ENCODE measurements at regions not wholly inside any gene's neighbourhood (a gene's known extent, or its start where the extent isn't known, plus 50 kb on each side); places are given as distances from the start of the nearest gene placed in this dataset.

DNA sequence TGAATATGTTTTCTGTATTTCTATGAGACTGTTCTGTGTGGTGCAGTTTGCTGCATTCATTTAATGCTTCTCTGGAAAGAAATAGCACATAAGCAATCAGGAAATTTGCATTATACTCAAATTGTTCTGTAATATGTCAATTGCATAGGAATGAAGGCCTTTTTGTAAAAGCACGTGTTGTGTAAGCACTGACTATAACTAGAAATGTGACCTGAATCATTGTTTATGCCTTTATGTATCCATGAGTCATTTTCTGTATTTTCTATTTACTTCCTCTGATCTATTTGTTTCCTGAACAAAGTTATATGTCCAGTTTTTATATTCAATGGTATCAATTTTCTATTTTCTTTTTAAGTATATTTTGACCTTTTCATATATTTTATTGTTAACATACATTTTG, 1455.3 kb downstream of the GRIK2 start:
- TF ChIP-seq POLR2A (IDR thresholded peaks at IDR 0.05): no peak
- TF ChIP-seq, protein P1, sequence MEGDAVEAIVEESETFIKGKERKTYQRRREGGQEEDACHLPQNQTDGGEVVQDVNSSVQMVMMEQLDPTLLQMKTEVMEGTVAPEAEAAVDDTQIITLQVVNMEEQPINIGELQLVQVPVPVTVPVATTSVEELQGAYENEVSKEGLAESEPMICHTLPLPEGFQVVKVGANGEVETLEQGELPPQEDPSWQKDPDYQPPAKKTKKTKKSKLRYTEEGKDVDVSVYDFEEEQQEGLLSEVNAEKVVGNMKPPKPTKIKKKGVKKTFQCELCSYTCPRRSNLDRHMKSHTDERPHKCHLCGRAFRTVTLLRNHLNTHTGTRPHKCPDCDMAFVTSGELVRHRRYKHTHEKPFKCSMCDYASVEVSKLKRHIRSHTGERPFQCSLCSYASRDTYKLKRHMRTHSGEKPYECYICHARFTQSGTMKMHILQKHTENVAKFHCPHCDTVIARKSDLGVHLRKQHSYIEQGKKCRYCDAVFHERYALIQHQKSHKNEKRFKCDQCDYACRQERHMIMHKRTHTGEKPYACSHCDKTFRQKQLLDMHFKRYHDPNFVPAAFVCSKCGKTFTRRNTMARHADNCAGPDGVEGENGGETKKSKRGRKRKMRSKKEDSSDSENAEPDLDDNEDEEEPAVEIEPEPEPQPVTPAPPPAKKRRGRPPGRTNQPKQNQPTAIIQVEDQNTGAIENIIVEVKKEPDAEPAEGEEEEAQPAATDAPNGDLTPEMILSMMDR (IDR thresholded peaks at IDR 0.05): no peak
- TF ChIP-seq EP300 (IDR thresholded peaks at IDR 0.05): no peak
- Histone ChIP-seq H3K4me1 (no peaks in the 10 kb centered on the region), H3K27me3 (no peaks in the 10 kb centered on the region), H3K36me3 (no peaks in the 10 kb centered on the region), H3K27ac (no peak overlapping the region), H3K9me3 (no peaks in the 10 kb centered on the region), H3K4me3 (no peak overlapping the region)
- no peak for DNase-seq (ENCODE audit: low spot score in 2 of 2)
- WGBS, 2 donors: 55 to 68% methylated on average over 1 of the region's 1 CpG

DNA sequence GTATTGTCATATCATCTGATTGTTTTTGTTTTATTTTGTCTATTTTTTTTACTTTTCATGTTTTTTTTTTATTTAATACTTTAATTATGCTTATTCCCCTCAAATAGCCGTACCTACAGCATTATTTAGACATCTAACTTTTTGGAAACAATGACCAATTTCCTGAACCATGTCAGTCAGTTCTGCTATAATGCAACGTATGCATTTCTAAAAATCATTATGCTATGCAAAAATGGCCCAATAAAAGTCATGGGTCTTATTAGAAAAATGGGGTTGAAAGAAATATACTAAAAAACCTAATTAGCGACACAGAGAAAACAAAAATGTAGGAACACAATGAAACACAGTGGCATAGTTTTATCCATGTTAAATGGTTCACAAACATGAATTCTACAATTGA, 1454.7 kb downstream of the GRIK2 start:
- Histone ChIP-seq H3K9me3 (no peaks in the 10 kb centered on the region), H3K27ac (no peak overlapping the region), H3K4me3 (no peak overlapping the region), H3K36me3 (no peaks in the 10 kb centered on the region), H3K4me1 (no peaks in the 10 kb centered on the region), H3K27me3 (no peaks in the 10 kb centered on the region)
- DNase-seq (ENCODE audit: low spot score in 2 of 2): no peak
- WGBS, 2 donors: 80 to 84% methylated on average over 3 of the region's 3 CpGs
- TF ChIP-seq POLR2A (IDR thresholded peaks at IDR 0.05) (no peak), EP300 (IDR thresholded peaks at IDR 0.05) (no peak)
- TF ChIP-seq, protein P1 (IDR thresholded peaks at IDR 0.05): no peak

DNA sequence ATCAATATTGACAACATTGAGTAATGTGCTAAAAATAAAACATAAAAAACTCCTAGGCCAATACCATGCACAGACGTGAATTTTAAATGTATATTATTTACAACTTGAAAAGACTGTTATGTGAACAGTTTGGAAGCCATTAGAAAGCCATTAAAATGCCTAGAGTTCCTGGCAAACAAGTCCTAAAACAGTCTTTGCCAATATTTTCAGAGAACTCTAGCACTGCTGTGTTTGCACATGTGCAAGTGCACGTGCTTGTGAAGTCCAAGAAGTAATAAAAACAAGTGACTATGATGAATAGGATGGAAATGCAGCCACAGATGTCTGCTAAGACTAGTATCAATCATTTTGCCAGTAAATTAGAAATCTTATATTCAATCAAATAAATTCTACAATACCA, 1447.6 kb downstream of the GRIK2 start:
- Histone ChIP-seq H3K27me3 (no peaks in the 10 kb centered on the region), H3K36me3 (no peaks in the 10 kb centered on the region), H3K4me3 (no peak overlapping the region), H3K4me1 (no peaks in the 10 kb centered on the region), H3K27ac (no peak overlapping the region), H3K9me3 (no peaks in the 10 kb centered on the region)
- WGBS, 2 donors: 41 to 46% methylated on average over 2 of the region's 2 CpGs
- TF ChIP-seq POLR2A (IDR thresholded peaks at IDR 0.05): no peak
- TF ChIP-seq, protein P1 (IDR thresholded peaks at IDR 0.05): no peak
- TF ChIP-seq EP300 (IDR thresholded peaks at IDR 0.05): no peak
- no peak for DNase-seq (ENCODE audit: low spot score in 2 of 2)

DNA sequence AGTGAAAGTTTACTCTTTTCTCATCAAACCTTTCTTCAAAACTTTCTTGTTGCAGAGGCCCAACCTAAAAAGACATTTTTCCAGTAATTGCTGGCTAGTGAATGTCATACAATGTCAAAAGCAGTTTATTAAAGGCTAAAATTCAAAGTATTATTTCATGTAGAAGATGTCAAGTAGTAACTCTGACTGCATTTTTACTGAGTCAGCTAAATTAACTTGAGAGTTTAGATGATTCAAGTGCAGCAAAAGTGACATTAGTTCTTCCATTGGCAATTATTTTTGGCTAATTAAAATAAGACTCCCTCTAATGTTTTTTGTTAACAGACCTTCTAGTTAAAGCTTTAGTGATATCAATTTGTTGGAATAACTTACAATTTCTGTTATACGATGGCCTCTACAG, 1438.5 kb downstream of the GRIK2 start:
- no peaks in the 10 kb centered on the region for H3K27me3 ChIP-seq
- TF ChIP-seq, protein P1 (IDR thresholded peaks at IDR 0.05): no peak
- TF ChIP-seq POLR2A (IDR thresholded peaks at IDR 0.05) (no peak), EP300 (IDR thresholded peaks at IDR 0.05) (no peak)
- no peak overlapping the region for H3K27ac ChIP-seq
- DNase-seq (ENCODE audit: low spot score in 2 of 2): no peak
- H3K9me3 ChIP-seq: peaks cover 0 to 9% (median 0%) of the 10 kb centered on the region in 4 donors
- H3K4me3 ChIP-seq: no peak overlapping the region
- no peaks in the 10 kb centered on the region for H3K36me3 ChIP-seq
- H3K4me1 ChIP-seq: no peaks in the 10 kb centered on the region
- 95 to 98% methylated on average over 1 of the region's 1 CpG for WGBS, 2 donors

DNA sequence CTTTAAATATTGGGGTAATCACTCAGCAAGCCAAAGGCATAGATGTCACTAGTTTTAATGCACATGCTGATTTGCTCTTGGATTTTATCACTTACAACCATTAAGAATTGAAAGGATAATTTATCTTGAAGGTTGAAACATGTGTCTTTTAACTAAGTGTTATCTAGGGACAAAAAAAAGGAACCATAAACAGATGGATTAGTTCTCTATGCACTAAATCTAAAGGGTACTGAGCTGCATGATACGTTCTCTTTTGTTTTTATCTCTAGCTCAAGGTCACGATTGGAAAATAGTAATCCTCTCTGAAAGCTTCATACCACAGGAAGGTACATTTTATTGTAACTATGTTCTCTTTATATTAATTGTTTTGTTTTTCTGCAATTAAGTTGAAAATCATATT, 1426.6 kb downstream of the GRIK2 start:
- 66 to 74% methylated on average over 2 of the region's 2 CpGs for WGBS, 2 donors
- H3K36me3 ChIP-seq: no peaks in the 10 kb centered on the region
- no peak for TF ChIP-seq EP300 (IDR thresholded peaks at IDR 0.05)
- TF ChIP-seq POLR2A (IDR thresholded peaks at IDR 0.05): no peak
- TF ChIP-seq, protein P1 (IDR thresholded peaks at IDR 0.05): no peak
- DNase-seq (ENCODE audit: low spot score in 2 of 2): no peak
- no peak overlapping the region for H3K4me3 ChIP-seq
- H3K27ac ChIP-seq: no peak overlapping the region
- H3K9me3 ChIP-seq: no peaks in the 10 kb centered on the region
- no peaks in the 10 kb centered on the region for H3K27me3 ChIP-seq
- H3K4me1 ChIP-seq: no peaks in the 10 kb centered on the region

Measured in tibial nerve (tissue), 4 donors.